ENCODE measurements at regions not wholly inside any gene's neighbourhood (a gene's known extent, or its start where the extent isn't known, plus 50 kb on each side); places are given as distances from the start of the nearest gene placed in this dataset.

- TF ChIP-seq E4F1 (IDR thresholded peaks at IDR 0.05; ENCODE audit: borderline replicate concordance, partially characterized antibody): no peak
- no peak for TF ChIP-seq NFXL1 (IDR thresholded peaks at IDR 0.05; ENCODE audit: borderline replicate concordance)
- TF ChIP-seq BMI1 (IDR thresholded peaks at IDR 0.05; ENCODE audit: borderline replicate concordance): no peak
- TF ChIP-seq RBBP5 (conservative IDR thresholded peaks at IDR 0.05): no peak
Observed at GRCh38 chr3:153448151-153448829, 286.3 kb downstream of the RAP2B start (continued).

GRCh38 chr3:153456833-153457545, 295.0 kb downstream of the RAP2B start:
- no peak overlapping the region for H3K27ac ChIP-seq (ENCODE audit: control insufficient read depth, insufficient read depth)
- no peak overlapping the region for H3K9ac ChIP-seq (ENCODE audit: control insufficient read depth, insufficient read depth, low read length)
- CTCF ChIA-PET: no interaction called here
- ATAC-seq (no peak), DNase-seq (ENCODE audit: low read depth, low spot score) (no peak), FAIRE-seq (no peak)
- no peak overlapping the region for H3K4me3 ChIP-seq
- POLR2A ChIA-PET: no interaction called here
- H3K36me3 ChIP-seq (ENCODE audit: control insufficient read depth in 2 of 2, insufficient read depth in 2 of 2, low read length in 1 of 2): no peaks in the 10 kb centered on the region
- in situ Hi-C loops (cut with MboI) (no loop called here), intact Hi-C loops (cut with micrococcal nuclease; ENCODE audit: unreplicated experiment) (no loop called here)
- no TSS peak for BruUV-seq (replicated peaks)
- no peaks in the 10 kb centered on the region for H3K9me3 ChIP-seq (replicated peaks; ENCODE audit: control insufficient read depth, insufficient read depth, low read length)
- no peaks in the 10 kb centered on the region for H3K79me2 ChIP-seq (ENCODE audit: control insufficient read depth, insufficient read depth, low read length)
- H4K20me1 ChIP-seq (ENCODE audit: control insufficient read depth, insufficient read depth): no peaks in the 10 kb centered on the region
- 18% methylated on average over 2 of the region's 2 CpGs for WGBS (ENCODE audit: insufficient coverage, insufficient replicate concordance, low lambda C conversion rate, missing lambda C conversion rate)
- H3K27me3 ChIP-seq (replicated peaks in 1 of 2; ENCODE audit: control insufficient read depth in 2 of 2, insufficient read depth in 2 of 2, low read length in 1 of 2): no peaks in the 10 kb centered on the region
- RAD21 ChIA-PET (ENCODE audit: unreplicated experiment): no interaction called here
- no peaks in the 10 kb centered on the region for H3K4me1 ChIP-seq (ENCODE audit: control insufficient read depth, insufficient read depth, low read length)
- SMC1A ChIA-PET (ENCODE audit: uncharacterized antibody, unreplicated experiment): no interaction called here
- H2AFZ ChIP-seq (ENCODE audit: control insufficient read depth, low read depth, low read length): no peak overlapping the region
- no peak overlapping the region for H3K4me2 ChIP-seq (ENCODE audit: control insufficient read depth, insufficient read depth)
- TF ChIP-seq SMARCA5 (IDR thresholded peaks at IDR 0.05) (no peak), ZZZ3 (IDR thresholded peaks at IDR 0.05; ENCODE audit: control insufficient read depth, insufficient read length, low read depth) (no peak), HSF1 (IDR thresholded peaks at IDR 0.05; ENCODE audit: low read depth, low read length) (no peak), CTCF (IDR thresholded peaks at IDR 0.05 in 2 of 3, conservative IDR thresholded peaks at IDR 0.05 in 1 of 3; ENCODE audit: control insufficient read depth in 2 of 3, extremely low read depth in 1 of 3, insufficient read depth in 1 of 3, low read depth in 3 of 3, low read length in 3 of 3) (no peak), SMAD1 (IDR thresholded peaks at IDR 0.05; ENCODE audit: low read depth, partially characterized antibody) (no peak), SUPT20H (IDR thresholded peaks at IDR 0.05; ENCODE audit: borderline replicate concordance, control insufficient read depth, low read depth, low read length) (no peak), NFYB (IDR thresholded peaks at IDR 0.05; ENCODE audit: insufficient read depth, low read depth, low read length) (no peak), CREB1 (IDR thresholded peaks at IDR 0.05; ENCODE audit: low read depth) (no peak)

Data from GM12878 (cell line).